K562 (cell line): ENCODE measurements at regions not wholly inside any gene's neighbourhood (a gene's known extent, or its start where the extent isn't known, plus 50 kb on each side); places are given as distances from the start of the nearest gene placed in this dataset.

Source experiments
- ATAC-seq: fragments of 200-7000 bp; cut with Tn5 transposase; 3 replicates; pipeline ENCODE4 v1.9.1; 2020; ENCODE audit warnings: moderate library complexity
- BruUV-seq: library from RNA; stranded (reverse); fragments of 400-500 nt; replicated peaks from 2 replicates; lab custom pipeline; 2021; lab: Mats Ljungman, UMichigan
- CTCF ChIA-PET: fragments of 300-600 bp; formaldehyde crosslinking; extraction: SDS; loops from one replicate; lab custom pipeline; 2021; ENCODE audit warnings: low intra/inter-chr PET ratio; lab: Yijun Ruan, JAX
- POLR2A ChIA-PET: fragments of 300-600, 350-650 bp; sonication (Branson Sonifier 250); formaldehyde crosslinking; extraction: SDS; loops from one replicate; lab custom pipeline; 2021; ENCODE audit warnings: antibody characterized with exemption, inconsistent platforms; lab: Yijun Ruan, JAX
- DNase-seq, 4 experiments: peaks; one replicate each; pipeline versions ENCODE4 v3.0.0 to v3.0.0-alpha.2; 2011 to 2018; ENCODE audit warnings: low spot score in 3 of 4, mixed read lengths in 3 of 4; ENCODE audit errors: extremely low read depth in 1 of 4
- FAIRE-seq: peaks from 2 replicates; lab custom pipeline; 2011; peaks lifted over from hg19 to GRCh38; lab: Jason Lieb, UNC
- H2AFZ ChIP-seq: 2 replicates; pipeline ENCODE4 v1.6.0; 2011; ENCODE audit warnings: low read depth, low read length, control low read depth, inconsistent platforms
- H3K27ac ChIP-seq: fragments of 200-600 bp; 3 replicates; pipeline ENCODE4 v1.8.0; 2011; ENCODE audit warnings: low read depth, mild to moderate bottlenecking, control low read depth, inconsistent platforms, low read length, moderate library complexity, mixed read lengths; ENCODE audit errors: extremely low read depth
- H3K27me3 ChIP-seq, 2 experiments: fragments of 300-600 bp in 1 of 2; 2 replicates in 1 of 2; 3 replicates in 1 of 2; pipeline versions ENCODE4 v1.6.0 to v1.8.0; 2011; ENCODE audit warnings: inconsistent platforms in 2 of 2, low read length in 2 of 2, mild to moderate bottlenecking in 1 of 2, mixed read lengths in 1 of 2, moderate library complexity in 1 of 2; ENCODE audit not compliant: control insufficient read depth in 2 of 2, insufficient read depth in 2 of 2
- H3K36me3 ChIP-seq: fragments of 300-600 bp; 3 replicates; pipeline ENCODE4 v1.8.0; 2011; ENCODE audit warnings: mild to moderate bottlenecking, low read length, inconsistent platforms; ENCODE audit not compliant: control insufficient read depth, insufficient read depth
- H3K4me1 ChIP-seq, 2 experiments: fragments of 200-600 bp in 1 of 2; replicated peaks in 1 of 2; 2 replicates in 1 of 2; 3 replicates in 1 of 2; pipeline versions ENCODE4 v1.5.1 to v1.8.0; 2011; ENCODE audit warnings: inconsistent platforms in 2 of 2, low read length in 2 of 2, mild to moderate bottlenecking in 1 of 2, mixed read lengths in 1 of 2, moderate library complexity in 1 of 2; ENCODE audit not compliant: control insufficient read depth in 2 of 2, insufficient read depth in 2 of 2
- H3K4me2 ChIP-seq: 2 replicates; pipeline ENCODE4 v1.6.1; 2011; ENCODE audit warnings: low read length, control low read depth, inconsistent platforms, mixed read lengths; ENCODE audit not compliant: insufficient read depth
- H3K4me3 ChIP-seq: fragments of 200-600 bp; sonication (generic), shearing (Covaris generic); 2 replicates; pipeline ENCODE4 v1.5.1; 2016; ENCODE audit warnings: control low read depth, inconsistent platforms
- H3K79me2 ChIP-seq: fragments of 200-600 bp; 3 replicates; pipeline ENCODE4 v1.8.0; 2011; ENCODE audit warnings: low read length, inconsistent platforms; ENCODE audit not compliant: control insufficient read depth, insufficient read depth
- H3K9ac ChIP-seq, 2 experiments: 2 replicates each; pipeline versions ENCODE4 v1.6.0 to v1.6.1; 2011; ENCODE audit warnings: low read depth in 2 of 2, low read length in 2 of 2, control low read depth in 1 of 2, inconsistent platforms in 1 of 2, mild to moderate bottlenecking in 1 of 2, mixed read lengths in 1 of 2; ENCODE audit not compliant: insufficient read depth in 1 of 2
- H3K9me1 ChIP-seq: one replicate; pipeline ENCODE4 v1.6.0; 2011; ENCODE audit warnings: inconsistent platforms, mild to moderate bottlenecking, low read length, moderate library complexity; ENCODE audit not compliant: control insufficient read depth, insufficient read depth
- H3K9me3 ChIP-seq: replicated peaks from 2 replicates; pipeline ENCODE4 v1.5.1; 2011; ENCODE audit warnings: low read depth, low read length, inconsistent platforms; ENCODE audit not compliant: control insufficient read depth, insufficient read depth
- H4K20me1 ChIP-seq: replicated peaks from 2 replicates; pipeline ENCODE4 v1.6.1; 2011; ENCODE audit warnings: low read length, inconsistent platforms, mixed read lengths; ENCODE audit not compliant: control insufficient read depth, insufficient read depth
- C11orf30 ChIP-seq: fragments of 450-650 bp; IDR thresholded peaks from 2 replicates; pipeline ENCODE4 v1.6.1; 2016; ENCODE audit warnings: low read depth, mild to moderate bottlenecking
- CBFA2T3 ChIP-seq: fragments of 450-650 bp; IDR thresholded peaks from 2 replicates; pipeline ENCODE4 v1.6.1; 2017
- IRF2 ChIP-seq: sonication (generic); formaldehyde crosslinking; IDR thresholded peaks from 2 replicates; pipeline ENCODE4 v1.8.1; 2022; ENCODE audit warnings: mild to moderate bottlenecking, missing genetic modification reagents
- NFIC ChIP-seq: fragments of 450-650 bp; IDR thresholded peaks from 2 replicates; pipeline ENCODE4 v1.6.1; 2017; ENCODE audit warnings: mild to moderate bottlenecking, inconsistent platforms
- SP1 ChIP-seq: sonication (generic); formaldehyde crosslinking; IDR thresholded peaks from 2 replicates; pipeline ENCODE4 v1.8.1; 2022; ENCODE audit warnings: mild to moderate bottlenecking, missing genetic modification reagents
- ZNF316 ChIP-seq: fragments of 450-650 bp; IDR thresholded peaks from 2 replicates; pipeline ENCODE4 v1.6.1; 2016
- WGBS: fragments of 100-300 bp; shearing (Covaris generic); methylation state at CpG from one replicate; pipeline ENCODE4 v1.1.6; 2016; ENCODE audit warnings: low coverage, mixed read lengths; ENCODE audit not compliant: insufficient coverage; ENCODE audit errors: missing lambda C conversion rate; 5-methylcytosine and 5-hydroxymethylcytosine counted together
- in situ Hi-C: fragments of 300-500 bp; cut with MboI; formaldehyde crosslinking; loops from 4 replicates; pipeline ENCODE4 v1.15.0; 2018; ENCODE audit warnings: inconsistent platforms, mixed read lengths
- intact Hi-C: fragments of 100-400 bp; cut with micrococcal nuclease; formaldehyde crosslinking; loops from 2 replicates; pipeline ENCODE4 v1.14.2; 2022
- TF ChIP-seq, protein P1 (sequence below): fragments of 250-450 bp; sonication (Bioruptor Pico); IDR thresholded peaks from 2 replicates; pipeline ENCODE4 v1.9.0; 2021; ENCODE audit warnings: mild to moderate bottlenecking
- TF ChIP-seq, protein P2 (sequence below): fragments of 450-650 bp; IDR thresholded peaks from 2 replicates; pipeline ENCODE4 v1.6.1; 2016
- TF ChIP-seq, protein P3 (sequence below): fragments of 450-650 bp; formaldehyde crosslinking; IDR thresholded peaks from 2 replicates; pipeline ENCODE4 v1.4.0; 2020; ENCODE audit warnings: mild to moderate bottlenecking, moderate library complexity

DNA sequence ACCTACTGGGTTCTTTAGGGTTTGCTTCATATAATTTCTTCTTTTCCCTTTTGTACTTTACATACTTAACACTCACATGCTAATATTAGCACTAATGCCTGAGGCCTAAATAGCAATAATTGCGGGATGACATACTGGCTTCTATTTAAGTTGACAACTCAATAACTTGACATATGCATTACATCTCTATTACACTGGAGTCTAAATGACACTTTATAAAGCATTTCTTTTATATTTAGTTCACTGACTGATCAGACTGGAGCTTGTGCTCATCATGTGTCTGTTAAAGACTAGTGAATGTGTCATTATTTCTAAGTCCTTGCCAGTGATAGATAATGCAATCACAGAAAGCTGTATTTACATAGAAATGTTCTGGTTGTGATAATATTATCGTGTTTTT, 472.1 kb upstream of the SEMA3A start:
- Histone ChIP-seq H3K9me1 (no peaks in the 10 kb centered on the region), H3K9ac (no peak overlapping the region), H2AFZ (no peak overlapping the region), H3K27ac (no peak overlapping the region), H3K36me3 (no peaks in the 10 kb centered on the region), H3K9me3 (no peaks in the 10 kb centered on the region), H3K4me1 (peaks cover 0 to 7% of the 10 kb centered on the region in 2 experiments; a peak in 2 of 5 replicates)
- ChIA-PET CTCF (no interaction called here), POLR2A (interaction anchor here (0.6 kb wide), 2 partner anchors 214 to 745 kb away, joined by 3 read pairs; no protein-coding TSS in a partner anchor)
- 55% methylated on average over 2 of the region's 2 CpGs for WGBS
- TF ChIP-seq, protein P1, sequence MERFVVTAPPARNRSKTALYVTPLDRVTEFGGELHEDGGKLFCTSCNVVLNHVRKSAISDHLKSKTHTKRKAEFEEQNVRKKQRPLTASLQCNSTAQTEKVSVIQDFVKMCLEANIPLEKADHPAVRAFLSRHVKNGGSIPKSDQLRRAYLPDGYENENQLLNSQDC (CRISPR knock-in tag), result no peak
- TF ChIP-seq CBFA2T3, result peak; percentile 15; the same call in 1 of the 2 replicates
- TF ChIP-seq, all 486 proteins: peak for 1
- H3K79me2 ChIP-seq, result no peaks in the 10 kb centered on the region
- ATAC-seq, result no peak
- H3K4me3 ChIP-seq, result no peak overlapping the region
- no peak for DNase-seq
- no peak overlapping the region for H3K4me2 ChIP-seq
- intact Hi-C loops, result no loop called here
- H3K27me3 ChIP-seq, result no peaks in the 10 kb centered on the region
- no peaks in the 10 kb centered on the region for H4K20me1 ChIP-seq
- no peak for FAIRE-seq
- no TSS peak for BruUV-seq
- in situ Hi-C loops, result no loop called here

DNA sequence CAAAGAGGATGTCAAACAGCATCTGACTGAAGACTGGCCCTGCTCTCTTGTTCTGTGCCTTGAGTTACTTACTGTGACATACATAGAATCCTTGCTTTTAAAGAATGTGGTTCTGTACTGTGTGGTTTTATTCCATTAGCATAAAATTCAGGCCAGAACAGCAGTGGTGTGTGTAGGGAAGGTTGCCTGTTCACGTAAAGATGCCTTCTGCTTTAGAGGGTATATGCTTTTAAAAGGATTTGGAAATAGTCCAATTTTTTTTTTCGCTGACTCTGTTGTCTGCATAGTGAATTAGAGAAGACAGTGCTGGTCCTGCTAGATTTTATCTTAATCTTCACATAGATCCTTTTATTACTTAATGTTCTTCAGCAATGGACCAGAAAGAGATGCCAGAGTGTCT, 470.8 kb upstream of the SEMA3A start:
- ChIA-PET POLR2A (no interaction called here), CTCF (no interaction called here)
- Histone ChIP-seq H3K36me3 (no peaks in the 10 kb centered on the region), H4K20me1 (no peaks in the 10 kb centered on the region), H3K4me2 (no peak overlapping the region), H2AFZ (no peak overlapping the region), H3K27me3 (no peaks in the 10 kb centered on the region), H3K4me1 (peaks cover 0 to 7% of the 10 kb centered on the region in 2 experiments; a peak in 2 of 5 replicates), H3K9me1 (no peaks in the 10 kb centered on the region), H3K9ac (no peak overlapping the region), H3K27ac (no peak overlapping the region), H3K4me3 (no peak overlapping the region), H3K79me2 (no peaks in the 10 kb centered on the region), H3K9me3 (no peaks in the 10 kb centered on the region)
- peak; percentile 19; the same call in 1 of the 2 replicates for TF ChIP-seq C11orf30
- no peak for TF ChIP-seq IRF2 (CRISPR knock-in tag)
- TF ChIP-seq, protein P2, sequence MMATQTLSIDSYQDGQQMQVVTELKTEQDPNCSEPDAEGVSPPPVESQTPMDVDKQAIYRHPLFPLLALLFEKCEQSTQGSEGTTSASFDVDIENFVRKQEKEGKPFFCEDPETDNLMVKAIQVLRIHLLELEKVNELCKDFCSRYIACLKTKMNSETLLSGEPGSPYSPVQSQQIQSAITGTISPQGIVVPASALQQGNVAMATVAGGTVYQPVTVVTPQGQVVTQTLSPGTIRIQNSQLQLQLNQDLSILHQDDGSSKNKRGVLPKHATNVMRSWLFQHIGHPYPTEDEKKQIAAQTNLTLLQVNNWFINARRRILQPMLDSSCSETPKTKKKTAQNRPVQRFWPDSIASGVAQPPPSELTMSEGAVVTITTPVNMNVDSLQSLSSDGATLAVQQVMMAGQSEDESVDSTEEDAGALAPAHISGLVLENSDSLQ, result no peak
- TF ChIP-seq NFIC, result peak; percentile 30; the same call in 1 of the 2 replicates
- no peak for TF ChIP-seq SP1
- TF ChIP-seq ZNF316, result peak; percentile 38
- TF ChIP-seq, protein P3, sequence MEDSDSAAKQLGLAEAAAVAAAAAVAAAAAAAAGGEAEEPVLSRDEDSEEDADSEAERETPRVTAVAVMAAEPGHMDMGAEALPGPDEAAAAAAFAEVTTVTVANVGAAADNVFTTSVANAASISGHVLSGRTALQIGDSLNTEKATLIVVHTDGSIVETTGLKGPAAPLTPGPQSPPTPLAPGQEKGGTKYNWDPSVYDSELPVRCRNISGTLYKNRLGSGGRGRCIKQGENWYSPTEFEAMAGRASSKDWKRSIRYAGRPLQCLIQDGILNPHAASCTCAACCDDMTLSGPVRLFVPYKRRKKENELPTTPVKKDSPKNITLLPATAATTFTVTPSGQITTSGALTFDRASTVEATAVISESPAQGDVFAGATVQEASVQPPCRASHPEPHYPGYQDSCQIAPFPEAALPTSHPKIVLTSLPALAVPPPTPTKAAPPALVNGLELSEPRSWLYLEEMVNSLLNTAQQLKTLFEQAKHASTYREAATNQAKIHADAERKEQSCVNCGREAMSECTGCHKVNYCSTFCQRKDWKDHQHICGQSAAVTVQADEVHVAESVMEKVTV (CRISPR knock-in tag), result no peak
- intact Hi-C loops, result no loop called here
- 76% methylated on average over 2 of the region's 2 CpGs for WGBS
- in situ Hi-C loops, result no loop called here
- FAIRE-seq (no peak), DNase-seq (no peak), ATAC-seq (no peak; the same call in 2 of the 3 replicates)
- BruUV-seq, result no TSS peak
